H1 (cell line): ENCODE measurements at regions not wholly inside any gene's neighbourhood (a gene's known extent, or its start where the extent isn't known, plus 50 kb on each side); places are given as distances from the start of the nearest gene placed in this dataset.

ENCODE experiments used
- CTCF ChIA-PET: fragments of 300-600 bp; sonication (Branson Sonifier 250); formaldehyde crosslinking; loops from one replicate; lab custom pipeline; 2021; ENCODE audit not compliant: partially characterized antibody; lab: Charles Lee
- POLR2A ChIA-PET: fragments of 300-600 bp; sonication (Branson Sonifier 250); formaldehyde crosslinking; loops from one replicate; lab custom pipeline; 2021; ENCODE audit warnings: inconsistent platforms; ENCODE audit not compliant: partially characterized antibody; lab: Charles Lee
- DNase-seq, 2 experiments: peaks; one replicate each; pipeline versions ENCODE4 v3.0.0 to v3.0.0-alpha.2; 2010 to 2022; ENCODE audit warnings: low spot score in 2 of 2, low read depth in 1 of 2, mixed read lengths in 1 of 2
- FAIRE-seq: peaks from 2 replicates; lab custom pipeline; 2011; peaks lifted over from hg19 to GRCh38; lab: Jason Lieb, UNC
- H2AFZ ChIP-seq: 2 replicates; pipeline ENCODE4 v1.8.1; 2012; ENCODE audit warnings: low read length, inconsistent platforms
- H2AK5ac ChIP-seq: 2 replicates; pipeline ENCODE4 v1.6.1; 2013; ENCODE audit warnings: low read depth, low read length
- H2BK120ac ChIP-seq: replicated peaks from 2 replicates; pipeline ENCODE3; 2013; ENCODE audit warnings: low read depth, low read length, inconsistent platforms
- H2BK12ac ChIP-seq: 2 replicates; pipeline ENCODE4 v1.6.1; 2013; ENCODE audit warnings: low read depth, low read length
- H2BK15ac ChIP-seq: 2 replicates; pipeline ENCODE4 v1.6.1; 2013; ENCODE audit warnings: low read length
- H2BK20ac ChIP-seq: 2 replicates; pipeline ENCODE4 v1.6.1; 2013; ENCODE audit warnings: low read length
- H2BK5ac ChIP-seq: 2 replicates; pipeline ENCODE4 v1.6.1; 2013; ENCODE audit warnings: low read depth, low read length
- H3K14ac ChIP-seq: 2 replicates; pipeline ENCODE4 v1.6.1; 2013; ENCODE audit warnings: inconsistent platforms; ENCODE audit not compliant: insufficient read length
- H3K18ac ChIP-seq: 2 replicates; pipeline ENCODE4 v1.6.1; 2013; ENCODE audit warnings: low read length; ENCODE audit errors: extremely low read depth
- H3K23ac ChIP-seq: 2 replicates; pipeline ENCODE4 v1.6.1; 2013; ENCODE audit warnings: inconsistent platforms; ENCODE audit not compliant: insufficient read length
- H3K23me2 ChIP-seq: 2 replicates; pipeline ENCODE4 v1.6.1; 2013; ENCODE audit warnings: low read depth, low read length
- H3K27ac ChIP-seq: 2 replicates; pipeline ENCODE4 v1.6.1; 2011; ENCODE audit warnings: low read depth, low read length, inconsistent platforms
- H3K27me3 ChIP-seq, 4 experiments: replicated peaks in 1 of 4; 1 replicate in 1 of 4; 2 replicates in 3 of 4; pipeline versions ENCODE4 v1.6.1 to v1.8.1; 2011 to 2013; ENCODE audit warnings: low read length in 3 of 4, mild to moderate bottlenecking in 3 of 4, inconsistent platforms in 2 of 4, mixed read lengths in 2 of 4, moderate library complexity in 1 of 4; ENCODE audit not compliant: control insufficient read depth in 3 of 4, insufficient read depth in 3 of 4; ENCODE audit errors: extremely low read depth in 1 of 4
- H3K36me3 ChIP-seq, 4 experiments: 2 replicates each; pipeline versions ENCODE4 v1.6.1 to v1.8.1; 2011 to 2013; ENCODE audit warnings: mild to moderate bottlenecking in 4 of 4, low read length in 3 of 4, moderate library complexity in 2 of 4, control low read depth in 1 of 4, inconsistent platforms in 1 of 4; ENCODE audit not compliant: insufficient read depth in 4 of 4, control insufficient read depth in 2 of 4
- H3K4ac ChIP-seq: replicated peaks from 2 replicates; pipeline ENCODE3; 2013; ENCODE audit warnings: low read length, low read depth, mixed read lengths, inconsistent platforms; ENCODE audit not compliant: insufficient read length
- H3K4me1 ChIP-seq, 4 experiments: replicated peaks in 1 of 4; 1 replicate in 1 of 4; 2 replicates in 3 of 4; pipeline versions ENCODE4 v1.6.1 to v1.8.1; 2011 to 2013; ENCODE audit warnings: low read length in 3 of 4, inconsistent platforms in 2 of 4, mixed read lengths in 1 of 4; ENCODE audit not compliant: insufficient read depth in 4 of 4, control insufficient read depth in 3 of 4
- H3K4me2 ChIP-seq, 2 experiments: 2 replicates each; pipeline versions ENCODE4 v1.6.1 to v1.8.1; 2011 to 2013; ENCODE audit warnings: low read depth in 2 of 2, low read length in 2 of 2, control low read depth in 1 of 2, inconsistent platforms in 1 of 2, mild to moderate bottlenecking in 1 of 2; ENCODE audit not compliant: insufficient read depth in 1 of 2
- H3K4me3 ChIP-seq, 4 experiments: fragments of 200-600, 300-600 bp in 1 of 4; sonication (generic), shearing (Covaris generic), sonication (Bioruptor Twin) in 1 of 4; 2 replicates each; pipeline versions ENCODE4 v1.5.1 to v1.8.1; 2011 to 2016; ENCODE audit warnings: low read length in 4 of 4, low read depth in 3 of 4, control low read depth in 2 of 4, inconsistent platforms in 2 of 4, mild to moderate bottlenecking in 2 of 4, mixed read lengths in 1 of 4, moderate library complexity in 1 of 4; ENCODE audit not compliant: insufficient read depth in 2 of 4; ENCODE audit errors: extremely low read depth in 1 of 4
- H3K56ac ChIP-seq: replicated peaks from 2 replicates; pipeline ENCODE3; 2013; ENCODE audit warnings: low read depth, mild to moderate bottlenecking, mixed read lengths, low read length, inconsistent platforms; ENCODE audit not compliant: insufficient read length
- H3K79me1 ChIP-seq: 2 replicates; pipeline ENCODE4 v1.6.1; 2013; ENCODE audit warnings: low read depth, low read length, control low read depth
- H3K79me2 ChIP-seq, 2 experiments: 2 replicates each; pipeline versions ENCODE4 v1.6.1 to v1.8.1; 2012 to 2013; ENCODE audit warnings: low read length in 2 of 2, mild to moderate bottlenecking in 2 of 2, inconsistent platforms in 1 of 2; ENCODE audit not compliant: insufficient read depth in 2 of 2, control insufficient read depth in 1 of 2
- H3K9ac ChIP-seq, 4 experiments: replicated peaks in 1 of 4; 1 replicate in 1 of 4; 2 replicates in 3 of 4; pipeline versions ENCODE4 v1.6.1 to v1.8.1; 2011 to 2013; ENCODE audit warnings: low read depth in 3 of 4, low read length in 3 of 4, control low read depth in 2 of 4, mild to moderate bottlenecking in 2 of 4, moderate library complexity in 2 of 4, inconsistent platforms in 1 of 4; ENCODE audit errors: extremely low read depth in 1 of 4
- H3K9me3 ChIP-seq, 2 experiments: 2 replicates each; pipeline versions ENCODE4 v1.6.1 to v1.8.1; 2012 to 2013; ENCODE audit warnings: mild to moderate bottlenecking in 2 of 2, moderate library complexity in 2 of 2, control low read depth in 1 of 2, inconsistent platforms in 1 of 2, low read depth in 1 of 2, low read length in 1 of 2, mixed read lengths in 1 of 2; ENCODE audit not compliant: insufficient read depth in 2 of 2
- H4K20me1 ChIP-seq, 2 experiments: replicated peaks in 1 of 2; 2 replicates each; pipeline versions ENCODE3 to v1.8.1; 2011 to 2013; ENCODE audit warnings: inconsistent platforms in 2 of 2, low read length in 2 of 2, mild to moderate bottlenecking in 1 of 2; ENCODE audit not compliant: insufficient read depth in 2 of 2, control insufficient read depth in 1 of 2
- H4K5ac ChIP-seq: 2 replicates; pipeline ENCODE4 v1.6.1; 2013; ENCODE audit warnings: low read length, low read depth, mixed read lengths, inconsistent platforms; ENCODE audit not compliant: insufficient read length
- H4K8ac ChIP-seq: 2 replicates; pipeline ENCODE4 v1.8.0; 2013; ENCODE audit warnings: mild to moderate bottlenecking, moderate library complexity, low read length, inconsistent platforms; ENCODE audit not compliant: insufficient read depth; ENCODE audit errors: extremely low read depth
- H4K91ac ChIP-seq: replicated peaks from 2 replicates; pipeline ENCODE3; 2013; ENCODE audit warnings: low read length, mixed read lengths, inconsistent platforms; ENCODE audit not compliant: insufficient read length
- CTBP2 ChIP-seq: IDR thresholded peaks from 2 replicates; pipeline ENCODE4 v1.7.0; 2011; ENCODE audit warnings: borderline replicate concordance, mild to moderate bottlenecking, moderate library complexity, mixed read lengths, low read length; ENCODE audit not compliant: insufficient read depth, insufficient read length
- JUN ChIP-seq: IDR thresholded peaks from 2 replicates; pipeline ENCODE4 v1.6.1; 2011; ENCODE audit warnings: low read depth, mild to moderate bottlenecking, improper control_type of control experiment, low read length
- NRF1 ChIP-seq: IDR thresholded peaks from 2 replicates; pipeline ENCODE4 v1.6.1; 2011; ENCODE audit warnings: mild to moderate bottlenecking, low read depth, low read length, improper control_type of control experiment
- SP2 ChIP-seq: IDR thresholded peaks from 2 replicates; pipeline ENCODE4 v1.6.1; 2012; ENCODE audit warnings: mild to moderate bottlenecking, low read length, inconsistent platforms
- TCF12 ChIP-seq: IDR thresholded peaks from 2 replicates; pipeline ENCODE4 v1.6.1; 2011; ENCODE audit warnings: low read depth, mild to moderate bottlenecking, low read length
- WGBS, 2 experiments: shearing (Covaris generic) in 1 of 2; methylation state at CpG; one replicate each; pipeline versions ENCODE4 v1.1.6 to v1.1.7; 2013 to 2015; ENCODE audit warnings: low lambda C conversion rate in 2 of 2, mixed read lengths in 2 of 2, inconsistent platforms in 1 of 2, low coverage in 1 of 2, missing lambda C conversion rate in 1 of 2; ENCODE audit not compliant: insufficient replicate concordance in 2 of 2, insufficient coverage in 1 of 2, insufficient read length in 1 of 2; ENCODE audit errors: extremely low coverage in 1 of 2, missing lambda C conversion rate in 1 of 2; 5-methylcytosine and 5-hydroxymethylcytosine counted together

DNA sequence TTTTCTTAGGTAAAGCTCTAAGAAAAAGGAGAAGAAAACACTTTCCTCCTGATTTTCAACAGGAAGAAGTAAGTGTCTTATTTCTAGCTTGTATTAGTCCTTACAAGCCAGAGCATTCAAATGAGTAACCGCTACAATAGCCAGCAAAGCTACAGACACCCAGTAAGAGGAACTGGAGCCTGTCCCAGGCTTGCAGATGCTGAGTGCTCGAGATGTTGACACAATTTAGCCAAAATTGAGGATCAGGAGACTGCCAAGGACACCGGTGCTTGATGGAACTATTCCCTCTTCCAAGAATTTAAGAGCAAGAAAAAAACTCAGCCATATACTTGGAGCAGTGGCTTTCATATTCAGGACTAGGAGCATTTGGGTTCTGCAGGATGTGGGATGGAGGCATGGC lies 149.3 kb upstream of the DPP6 start:
- H2BK120ac ChIP-seq = no peak overlapping the region
- no peak overlapping the region for H2BK15ac ChIP-seq
- no peaks in the 10 kb centered on the region for H3K79me1 ChIP-seq
- no peaks in the 10 kb centered on the region for H3K4me1 ChIP-seq
- WGBS, 2 experiments = 82% methylated on average over 3 of the region's 3 CpGs; no CpG with 5 or more reads in 1 of the 2 experiments
- no peaks in the 10 kb centered on the region for H3K36me3 ChIP-seq
- H3K23me2 ChIP-seq = no peaks in the 10 kb centered on the region
- no peak overlapping the region for H2BK5ac ChIP-seq
- peaks cover 36 to 58% of the 10 kb centered on the region in 2 experiments for H3K9me3 ChIP-seq
- H3K4ac ChIP-seq = no peak overlapping the region
- no peak overlapping the region for H3K4me2 ChIP-seq
- H2AFZ ChIP-seq = no peak overlapping the region
- H3K18ac ChIP-seq = no peak overlapping the region
- H2AK5ac ChIP-seq = no peak overlapping the region
- no peak overlapping the region for H3K56ac ChIP-seq
- CTCF ChIA-PET = interaction anchor here (0.6 to 1.0 kb wide), 2 partner anchors 9 to 139 kb away, joined by 3 read pairs; no protein-coding TSS in a partner anchor
- no peak overlapping the region for H4K5ac ChIP-seq
- no peaks in the 10 kb centered on the region for H3K27me3 ChIP-seq
- no peak overlapping the region for H3K23ac ChIP-seq
- no peak overlapping the region for H4K8ac ChIP-seq
- FAIRE-seq (no peak), DNase-seq (no peak)
- no peaks in the 10 kb centered on the region for H4K20me1 ChIP-seq
- H3K79me2 ChIP-seq = no peaks in the 10 kb centered on the region
- no peak overlapping the region for H3K14ac ChIP-seq
- POLR2A ChIA-PET = no interaction called here
- H2BK20ac ChIP-seq = no peak overlapping the region
- no peak overlapping the region for H3K27ac ChIP-seq
- TF ChIP-seq TCF12 (no peak), JUN (no peak), NRF1 (no peak), CTBP2 (no peak), SP2 (no peak)
- H3K9ac ChIP-seq = no peak overlapping the region
- no peak overlapping the region for H2BK12ac ChIP-seq
- H4K91ac ChIP-seq = no peak overlapping the region
- H3K4me3 ChIP-seq = no peak overlapping the region
